Nucleus accumbens (tissue), 56 donors: ENCODE measurements at regions not wholly inside any gene's neighbourhood (a gene's known extent, or its start where the extent isn't known, plus 50 kb on each side); places are given as distances from the start of the nearest gene placed in this dataset.

ENCODE experiments used
- DNase-seq, 56 donors: peaks; one replicate each; lab custom pipeline; 2025; lab: John Stamatoyannopoulos, UW

DNA sequence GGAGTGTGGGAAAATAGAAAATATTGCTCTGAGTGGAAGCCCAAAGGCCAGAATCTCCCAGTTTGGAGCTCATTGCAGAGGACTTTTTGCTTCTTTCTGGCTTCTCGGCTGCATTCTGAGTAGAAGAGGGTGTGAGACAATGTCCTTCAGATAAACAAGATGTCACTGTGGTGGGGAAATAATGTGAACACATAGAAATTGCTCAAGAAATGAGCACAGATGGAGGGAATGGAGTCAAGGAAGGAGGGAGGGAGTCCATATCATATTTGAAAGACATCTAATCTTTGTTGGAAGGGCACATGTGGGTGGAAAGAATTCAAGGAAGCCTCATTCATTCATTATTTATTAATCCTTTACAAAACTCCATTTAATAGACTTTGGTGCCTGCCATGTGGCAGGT is 145.3 kb downstream of the FAM43A start:
- no peak for DNase-seq

DNA sequence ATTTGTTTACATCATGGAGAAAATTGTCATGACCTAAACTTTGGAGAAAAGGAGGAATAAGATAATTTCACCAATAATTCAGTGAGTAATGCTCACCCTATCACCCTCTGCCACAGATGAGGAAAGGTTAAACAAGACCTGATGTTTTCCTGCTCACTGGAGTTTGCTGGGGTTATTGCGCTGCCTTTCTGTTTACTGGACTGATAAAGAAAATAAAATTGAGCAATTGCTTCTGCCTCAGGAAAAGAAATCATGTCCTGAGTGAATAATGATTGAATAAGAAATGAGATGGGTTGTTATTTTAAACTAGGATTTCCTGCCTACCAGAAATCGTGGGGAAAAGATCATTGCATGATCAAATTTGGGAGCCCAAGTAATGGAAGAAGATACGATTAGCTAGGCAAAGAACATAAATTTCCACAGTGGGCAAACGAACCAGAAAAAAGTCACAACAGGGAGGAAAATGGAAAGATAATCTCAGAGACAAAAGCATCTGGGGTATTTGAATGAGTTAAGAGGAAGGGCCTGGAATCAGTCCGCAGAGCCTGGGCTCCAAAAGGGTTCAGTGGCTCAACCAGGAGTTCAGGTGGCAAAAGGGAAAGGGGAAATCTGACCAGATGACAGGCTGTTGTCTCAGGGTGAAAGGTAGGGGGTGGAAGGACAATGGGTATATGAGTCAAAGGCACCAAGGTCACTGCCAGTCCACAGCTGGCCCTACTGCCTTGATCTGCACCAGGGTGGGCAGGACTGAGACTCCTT is 146.8 kb downstream of the FAM43A start:
- DNase-seq: no peak

DNA sequence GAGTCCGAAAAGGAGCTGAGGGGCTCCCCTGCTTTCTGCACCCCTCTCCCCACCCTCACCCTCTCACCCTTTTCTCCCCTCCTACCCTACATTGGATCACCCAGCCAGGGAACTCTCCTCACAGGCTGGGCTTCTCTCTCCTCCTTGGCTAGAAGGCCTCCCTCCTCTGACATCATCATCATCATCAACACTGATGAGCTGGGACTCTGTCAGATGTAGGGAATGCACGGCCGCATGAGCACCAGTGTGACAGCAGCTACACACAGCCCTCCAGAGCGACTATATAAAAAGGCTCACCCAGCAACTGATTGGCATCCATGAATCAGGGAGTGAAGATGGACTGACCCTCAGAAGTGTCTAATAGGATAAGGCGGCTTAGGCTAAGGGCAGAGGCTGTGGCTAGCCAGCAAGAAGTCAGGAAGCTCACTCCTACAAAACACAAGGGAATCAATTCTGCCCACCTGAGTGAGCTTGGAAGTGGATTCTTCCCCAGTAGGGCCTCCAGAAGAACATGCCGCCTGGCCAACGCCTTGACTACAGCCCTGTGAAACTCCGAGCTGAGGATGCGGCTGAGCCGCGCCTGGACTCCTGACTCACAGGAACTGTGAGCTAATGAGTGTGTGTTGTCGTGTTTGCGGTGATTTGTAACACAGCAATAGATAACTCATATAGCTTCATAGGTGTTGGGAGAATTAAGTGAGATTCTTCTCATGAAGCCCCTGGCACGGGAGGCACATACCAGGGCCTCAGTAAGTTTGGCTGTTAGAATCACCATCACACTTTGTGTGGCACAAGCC is 147.6 kb downstream of the FAM43A start:
- no peak for DNase-seq

DNA sequence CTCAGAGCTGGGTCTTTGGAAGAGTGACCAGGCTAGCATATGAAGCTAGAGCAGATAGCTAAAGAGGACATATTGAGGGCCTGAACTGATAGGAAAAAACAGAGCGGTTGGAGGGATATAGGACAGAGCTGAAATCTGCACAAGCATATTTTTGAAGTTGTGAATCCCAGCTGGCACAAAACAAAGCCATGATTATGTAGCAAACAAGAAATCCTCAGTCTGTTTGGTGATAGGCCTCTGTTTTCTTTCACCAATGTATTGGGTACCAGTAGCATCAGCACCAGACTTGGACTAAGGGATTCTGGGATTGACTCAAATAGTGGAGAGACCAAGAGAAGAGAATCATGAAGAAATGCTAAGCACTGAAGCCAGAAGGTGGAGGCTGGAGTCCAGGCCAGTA is 151.0 kb downstream of the FAM43A start:
- DNase-seq: peak in 5 of 56 donors; percentile 3 to 28 (median 20)

DNA sequence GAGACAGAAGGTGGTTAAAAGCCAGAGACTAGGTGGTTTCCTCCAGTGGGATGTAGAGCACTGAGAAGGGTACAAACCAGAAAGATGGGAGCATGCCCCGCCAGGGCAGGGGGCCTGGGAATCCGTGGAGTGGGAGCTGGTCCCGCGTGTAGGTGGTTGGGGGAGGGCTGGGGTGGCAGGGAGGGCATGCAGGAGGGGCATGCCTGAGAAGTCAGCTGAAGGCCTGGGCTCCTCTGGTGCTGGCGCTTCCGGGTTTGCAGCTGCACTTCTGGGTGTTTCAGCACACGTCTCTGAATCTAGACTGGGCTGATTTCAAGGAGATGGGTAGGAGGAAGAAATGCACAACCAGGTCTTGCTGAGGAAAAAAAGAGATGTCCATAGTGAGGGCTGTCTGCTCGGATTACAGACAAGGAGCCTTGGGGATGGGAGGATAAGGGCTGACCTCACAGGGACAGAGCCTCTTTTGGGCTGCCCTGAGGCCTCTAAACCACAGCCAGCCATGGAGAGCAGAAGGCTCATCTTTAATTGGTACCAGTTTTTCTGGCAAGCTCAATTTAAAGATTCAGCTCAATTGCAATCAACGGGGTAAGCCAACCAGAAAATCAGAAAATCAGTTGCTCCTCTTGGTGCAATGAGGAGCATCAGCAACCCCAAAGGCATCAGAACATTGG is 151.9 kb downstream of the FAM43A start:
- DNase-seq: no peak

DNA sequence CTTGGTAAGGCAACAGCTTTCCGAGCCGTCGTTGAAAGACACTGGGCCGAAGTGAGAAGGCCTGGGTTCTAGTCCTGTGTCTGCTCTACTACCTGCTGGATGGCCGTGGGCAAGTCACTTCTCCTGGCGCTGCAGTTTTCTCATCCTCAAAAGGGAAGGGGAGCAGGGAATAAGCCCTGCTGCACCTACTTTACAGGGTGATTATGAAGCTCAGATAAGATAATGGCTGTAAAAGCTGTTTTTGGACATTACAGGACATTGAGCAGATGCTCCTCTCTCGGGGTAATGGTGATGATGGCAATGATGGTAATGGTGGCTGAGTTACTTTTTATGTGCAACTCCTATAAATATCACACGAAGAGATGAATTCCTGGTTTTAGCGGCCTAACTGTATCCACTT is 152.6 kb downstream of the FAM43A start:
- DNase-seq: no peak

DNA sequence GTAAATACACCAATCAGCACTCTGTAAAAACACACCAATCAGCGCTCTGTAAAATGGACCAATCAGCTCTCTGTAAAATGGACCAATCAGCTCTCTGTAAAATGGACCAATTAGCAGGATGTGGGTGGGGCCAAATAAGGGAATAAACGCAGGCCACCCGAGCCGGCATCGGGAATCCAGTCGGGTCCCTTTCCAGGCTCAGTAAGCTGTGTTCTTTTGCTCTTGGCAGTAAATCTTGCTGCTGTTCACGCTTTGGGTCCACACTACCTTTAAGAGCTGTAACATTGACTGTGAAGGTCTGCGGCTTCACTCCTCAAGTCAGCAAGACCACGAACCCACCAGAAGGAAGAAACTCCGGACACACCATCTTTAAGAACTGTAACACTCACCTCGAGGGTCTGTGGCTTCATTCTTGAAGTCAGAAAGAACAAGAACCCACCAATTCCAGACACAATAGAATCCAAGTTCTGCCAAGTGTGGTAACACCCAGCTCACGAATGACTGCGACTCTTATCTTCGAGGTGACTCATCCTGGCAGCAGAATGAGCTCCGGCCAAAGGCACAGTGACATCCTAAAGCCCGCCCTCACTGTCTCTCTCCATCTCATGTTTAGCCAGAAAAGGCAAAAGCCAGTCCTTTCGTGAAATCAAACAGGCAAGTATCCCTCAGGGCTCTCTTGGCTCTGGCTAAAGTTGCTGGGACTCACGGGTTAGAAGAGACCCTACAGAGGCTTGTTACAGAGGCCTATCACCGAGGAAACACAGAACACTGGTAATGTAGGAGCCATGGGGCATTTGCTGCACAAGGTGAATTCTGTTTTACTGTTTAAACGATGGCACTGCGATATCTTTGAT is 155.2 kb downstream of the FAM43A start:
- no peak for DNase-seq

DNA sequence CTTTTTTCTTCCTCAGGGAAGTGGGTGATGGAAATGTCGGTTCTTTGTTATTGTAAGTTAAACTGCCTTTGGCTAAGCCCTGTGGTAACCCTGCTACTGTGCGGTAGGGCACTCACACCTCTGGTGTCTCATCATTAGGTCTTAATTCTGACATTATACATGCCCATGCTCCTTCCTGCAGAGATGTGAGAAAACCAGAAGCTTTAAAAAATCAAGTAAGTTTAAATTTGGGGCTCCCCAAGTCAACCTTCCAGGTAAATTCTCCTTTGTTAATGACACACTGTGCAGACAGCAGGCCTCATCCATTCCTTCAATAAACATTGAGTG is 155.8 kb downstream of the FAM43A start:
- no peak for DNase-seq

DNA sequence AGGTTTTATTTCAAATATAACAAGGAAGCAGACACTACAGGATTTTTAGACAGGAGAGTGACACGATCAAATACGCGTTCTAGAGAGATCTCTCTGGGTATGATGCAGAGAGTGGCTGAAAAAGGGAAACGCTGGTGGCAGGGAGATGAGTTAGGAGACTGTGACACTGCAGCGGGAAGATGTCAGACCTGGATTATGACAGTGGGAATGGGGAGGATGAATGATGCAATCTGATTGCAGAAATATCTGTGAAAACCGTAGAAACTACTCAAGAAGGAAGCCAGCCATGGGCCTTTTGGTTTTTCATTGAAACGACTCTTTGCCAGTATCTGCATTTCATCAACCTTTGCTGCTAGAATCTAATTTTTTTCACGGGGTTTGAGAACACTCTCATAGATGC is 157.9 kb downstream of the FAM43A start:
- no peak for DNase-seq

DNA sequence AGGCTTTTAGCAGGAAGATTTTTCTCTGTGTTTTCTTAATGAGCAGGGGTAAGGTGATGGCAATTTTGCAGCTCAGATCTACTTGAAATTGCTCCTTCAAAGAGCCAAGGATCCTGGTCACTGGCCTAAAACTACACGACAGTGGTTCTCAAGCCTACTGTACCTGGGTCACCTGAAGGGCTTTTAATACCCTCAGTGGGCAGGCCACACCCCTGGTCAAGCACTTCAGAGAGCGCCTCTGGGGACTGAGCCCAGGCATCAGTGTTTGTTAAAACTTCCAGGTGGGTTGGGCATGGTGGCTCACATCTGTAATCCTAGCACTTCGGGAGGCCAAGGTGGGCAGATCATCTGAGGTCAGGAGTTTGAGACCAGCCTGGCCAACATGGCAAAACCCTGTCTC is 158.4 kb downstream of the FAM43A start:
- DNase-seq: no peak

DNA sequence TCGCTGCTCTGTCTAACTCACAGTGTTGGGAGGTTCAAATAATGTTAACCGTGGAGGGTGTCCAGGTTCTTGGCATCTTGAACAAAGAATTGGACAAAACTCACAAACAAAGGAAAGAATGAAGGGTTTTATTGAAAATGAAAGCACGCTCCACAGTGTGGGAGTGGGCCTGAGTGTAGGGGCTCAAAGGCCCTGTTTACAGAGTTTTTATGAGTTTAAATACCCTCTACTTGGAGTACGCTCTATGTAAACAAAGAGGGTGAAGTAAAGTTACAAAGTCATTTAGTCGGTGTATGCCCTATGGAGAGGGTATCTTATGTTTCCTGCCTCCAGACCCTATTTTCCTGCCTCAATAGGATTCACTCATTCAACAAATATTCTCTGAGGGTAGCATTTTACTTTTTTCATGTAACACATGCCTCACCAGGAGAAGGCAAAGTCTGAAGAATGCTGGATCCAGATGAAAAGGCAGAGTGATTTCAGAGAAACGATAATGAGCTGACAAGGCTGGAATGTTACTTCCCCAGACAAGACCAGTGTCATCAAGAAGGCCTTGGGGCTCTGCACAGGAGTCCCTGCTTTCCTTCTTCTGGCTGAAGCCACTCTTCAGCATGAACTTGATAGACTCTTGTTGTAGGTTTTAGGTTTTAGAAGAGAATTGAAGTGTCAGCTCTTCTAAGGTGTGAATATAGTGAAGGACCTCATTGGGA is 163.6 kb downstream of the FAM43A start:
- DNase-seq: no peak

DNA sequence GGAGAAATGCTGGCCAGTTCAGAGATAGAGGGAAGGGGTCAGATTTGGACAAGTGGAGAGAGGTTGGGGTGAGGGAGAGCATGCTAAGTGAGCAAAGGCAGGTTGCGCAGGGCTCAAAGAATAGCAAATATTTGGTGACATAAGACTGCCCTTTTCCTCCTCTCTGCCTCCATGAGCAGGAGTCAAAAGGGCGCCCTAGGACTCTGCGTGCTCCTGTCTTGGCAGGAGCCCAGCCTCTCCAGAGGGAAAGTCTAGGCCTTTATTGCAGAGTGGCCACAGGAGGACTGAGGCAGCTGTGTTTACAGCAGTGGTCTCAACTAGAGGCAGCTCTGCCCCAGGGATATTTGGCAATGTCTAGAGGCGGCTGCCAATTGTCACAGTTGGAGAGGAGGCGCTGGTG is 165.6 kb downstream of the FAM43A start:
- no peak for DNase-seq

DNA sequence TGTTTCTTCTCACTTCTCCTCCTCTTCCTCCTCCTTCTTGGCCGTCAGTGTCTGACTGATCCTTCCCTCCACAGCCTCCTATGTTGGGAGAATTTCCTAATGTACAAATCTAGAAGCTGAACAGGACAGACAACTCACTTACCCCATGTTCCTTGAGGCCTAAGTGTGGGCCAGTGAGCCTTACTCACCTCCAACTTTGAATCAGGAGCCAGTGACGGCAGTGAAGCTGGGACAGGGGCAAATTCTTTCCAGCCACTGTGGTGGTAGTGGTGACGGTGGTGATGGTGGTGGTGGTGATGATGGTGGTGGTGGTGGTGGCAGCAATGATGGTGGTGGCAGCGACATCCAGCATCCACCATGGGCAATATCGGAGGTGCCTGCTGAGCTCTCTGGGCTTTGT is 166.3 kb downstream of the FAM43A start:
- no peak for DNase-seq

DNA sequence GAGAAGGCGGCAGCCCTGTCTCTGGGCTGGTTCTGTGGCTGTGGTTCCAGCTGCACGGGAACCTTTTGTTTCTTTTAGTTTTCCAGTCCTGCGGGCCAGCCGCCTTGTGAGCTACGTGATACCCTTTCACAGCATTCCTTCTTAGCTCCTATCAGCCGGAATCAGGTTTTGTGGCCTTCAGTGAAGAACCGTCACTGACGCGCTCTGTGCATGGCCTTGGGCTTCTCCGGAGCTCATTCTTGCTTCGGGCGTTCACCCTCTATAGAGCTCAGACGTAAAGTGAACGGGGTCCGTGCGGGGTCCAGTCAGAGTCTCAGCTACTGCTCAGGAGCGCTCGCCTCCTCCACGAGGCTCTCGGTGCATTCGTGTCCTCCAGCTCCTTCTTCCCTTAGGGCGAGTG is 166.7 kb downstream of the FAM43A start:
- no peak for DNase-seq

DNA sequence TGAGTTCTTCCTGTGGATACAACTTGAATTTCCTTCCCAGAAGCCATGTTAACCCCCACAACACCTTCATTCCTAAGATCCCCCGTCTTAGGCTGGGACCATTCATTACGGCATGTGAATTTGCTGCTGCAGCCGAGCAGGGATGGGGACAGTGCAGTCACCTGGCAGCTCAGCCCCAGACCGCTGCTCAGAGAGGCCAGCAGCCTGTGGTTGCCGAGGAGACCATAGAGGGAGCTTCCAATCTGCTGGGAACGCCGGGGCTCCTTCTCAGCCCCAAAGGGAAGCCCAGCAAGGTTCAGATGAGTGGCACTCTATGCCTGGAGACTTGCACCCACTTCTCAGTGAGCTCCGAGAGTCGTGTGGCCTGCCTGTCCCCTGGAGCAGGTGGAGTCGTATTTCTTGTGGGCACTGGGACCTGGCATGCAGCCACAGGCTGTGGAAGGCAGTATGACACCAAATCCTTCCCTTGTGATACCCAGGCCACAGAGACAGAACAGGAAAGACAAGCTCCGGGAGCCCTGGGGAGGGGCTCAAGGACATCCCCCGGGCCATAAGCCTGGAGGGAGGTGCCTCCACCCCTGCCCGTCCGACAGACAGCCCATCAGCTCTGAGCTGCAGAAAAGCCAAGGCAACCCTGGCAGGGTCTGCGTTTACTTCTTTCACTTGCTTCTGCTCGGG is 167.3 kb downstream of the FAM43A start:
- no peak for DNase-seq

DNA sequence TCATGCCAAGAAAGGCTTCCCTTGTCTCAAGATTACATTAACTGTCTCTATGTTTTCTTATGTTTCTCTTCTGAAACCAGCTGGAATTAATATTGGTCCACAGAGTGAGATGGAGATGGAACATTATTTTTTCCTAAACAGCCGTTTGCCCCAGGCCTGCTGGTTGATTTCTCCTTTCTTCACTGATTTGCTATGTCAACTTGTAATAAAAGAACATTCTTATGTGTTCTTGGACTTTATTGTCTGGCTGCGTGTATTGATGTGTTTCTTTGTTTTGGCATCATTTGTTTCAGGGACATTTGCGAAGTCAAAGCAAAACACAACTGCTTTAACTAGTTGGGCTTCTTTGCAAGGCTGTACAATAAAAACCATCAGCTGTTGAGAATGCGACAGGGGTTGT is 168.5 kb downstream of the FAM43A start:
- DNase-seq: no peak

DNA sequence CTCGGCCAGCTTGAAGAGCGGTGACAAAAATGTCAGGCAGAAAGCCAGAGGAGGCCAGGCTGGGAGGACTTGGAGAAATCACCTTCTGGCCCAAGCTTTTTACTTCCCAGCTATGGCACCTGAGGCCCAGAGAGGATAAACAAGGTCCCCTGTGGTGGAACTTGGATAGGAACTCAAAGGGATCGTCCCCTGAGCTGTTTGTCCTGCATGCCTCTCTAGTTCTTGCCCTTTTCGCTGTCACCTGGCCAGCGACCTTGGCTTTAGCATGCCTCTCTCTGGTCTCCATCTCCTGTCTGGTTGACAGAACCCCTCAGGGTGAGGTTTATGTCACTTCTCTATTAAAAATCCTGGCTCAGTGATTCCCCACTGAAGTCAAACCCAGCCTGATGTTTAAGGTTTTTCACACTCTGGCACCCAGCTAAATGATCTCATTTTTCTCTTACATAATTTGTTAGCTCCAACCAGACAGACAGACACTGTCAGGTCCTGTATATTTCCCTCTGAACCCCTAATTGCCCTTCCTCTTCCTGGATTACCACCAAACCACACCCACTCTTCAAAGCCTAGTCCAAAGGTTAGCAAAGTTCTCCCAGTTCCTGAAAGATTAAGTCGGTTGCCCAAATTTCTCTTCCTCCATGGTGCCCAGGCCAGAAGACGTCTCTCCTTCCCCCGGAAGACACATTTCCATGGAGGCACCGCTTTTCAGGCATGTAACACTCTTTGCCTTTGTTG is 169.1 kb downstream of the FAM43A start:
- DNase-seq: no peak

DNA sequence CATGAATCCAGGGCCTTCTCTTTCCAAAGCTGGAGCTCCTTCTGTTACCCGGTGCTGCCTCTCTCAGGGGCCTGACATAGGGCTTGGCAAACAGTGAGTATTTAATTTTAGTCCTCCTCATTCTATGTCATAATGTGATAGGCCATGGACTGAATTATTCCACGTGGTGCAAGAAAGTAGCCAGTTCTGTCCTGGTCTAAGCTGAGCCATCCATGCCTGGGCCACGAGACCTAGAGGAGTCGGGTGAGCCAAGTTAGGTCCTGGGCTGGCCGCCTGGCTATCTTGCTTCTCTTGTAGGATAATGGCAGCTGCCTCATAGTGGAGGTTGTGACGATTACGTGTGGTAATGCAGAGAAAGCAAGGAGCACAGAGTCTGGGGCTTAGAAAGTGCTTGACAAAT is 170.6 kb downstream of the FAM43A start:
- DNase-seq: no peak
